ENCODE measurements at regions not wholly inside any gene's neighbourhood (a gene's known extent, or its start where the extent isn't known, plus 50 kb on each side); places are given as distances from the start of the nearest gene placed in this dataset.

- DNase-seq (ENCODE audit: low spot score) (no peak), ATAC-seq (ENCODE audit: low FRiP score) (no peak)
- no peak for TF ChIP-seq CTCF (IDR thresholded peaks at IDR 0.05)
Measured at GRCh38 chr6:163897669-163898068, 483.2 kb downstream of the QKI start.

GRCh38 chr6:163897030-163897429 is 482.5 kb downstream of the QKI start:
- no peak for TF ChIP-seq CTCF (IDR thresholded peaks at IDR 0.05)
- ATAC-seq (ENCODE audit: low FRiP score): no peak
- no peak for DNase-seq (ENCODE audit: low spot score)

GRCh38 chr6:163895162-163895561 is 480.6 kb downstream of the QKI start:
- TF ChIP-seq CTCF (IDR thresholded peaks at IDR 0.05): no peak
- DNase-seq (ENCODE audit: low spot score) (no peak), ATAC-seq (ENCODE audit: low FRiP score) (no peak)

- DNase-seq (ENCODE audit: low spot score): no peak
- TF ChIP-seq CTCF (IDR thresholded peaks at IDR 0.05): no peak
- no peak for ATAC-seq (ENCODE audit: low FRiP score)
Measured at GRCh38 chr6:163893609-163894189, 479.2 kb downstream of the QKI start.

- ATAC-seq (ENCODE audit: low FRiP score) (no peak), DNase-seq (ENCODE audit: low spot score) (no peak)
- TF ChIP-seq CTCF (IDR thresholded peaks at IDR 0.05): no peak
Measured at GRCh38 chr6:163892824-163893561, 478.5 kb downstream of the QKI start.

GRCh38 chr6:163889904-163890514 is 475.5 kb downstream of the QKI start:
- no peak for TF ChIP-seq CTCF (IDR thresholded peaks at IDR 0.05)

More at GRCh38 chr6:163889904-163890514, 475.5 kb downstream of the QKI start:
- DNase-seq (ENCODE audit: low spot score) (no peak), ATAC-seq (ENCODE audit: low FRiP score) (no peak)
